ENCODE measurements at regions not wholly inside any gene's neighbourhood (a gene's known extent, or its start where the extent isn't known, plus 50 kb on each side); places are given as distances from the start of the nearest gene placed in this dataset.

- no peak overlapping the region for H2BK12ac ChIP-seq (ENCODE audit: low read length)
- no peak overlapping the region for H3K4ac ChIP-seq (ENCODE audit: low read depth, low read length)
- H4K12ac ChIP-seq (ENCODE audit: low read depth, low read length): no peak overlapping the region
- H2BK5ac ChIP-seq (ENCODE audit: low read depth, low read length, poor library complexity): no peak overlapping the region
- H3K79me1 ChIP-seq (ENCODE audit: low read length): no peaks in the 10 kb centered on the region
- no peaks in the 10 kb centered on the region for H3K36me3 ChIP-seq (ENCODE audit: control insufficient read depth in 1 of 2, insufficient read depth in 2 of 2, low read length in 2 of 2)
- H3K79me2 ChIP-seq (ENCODE audit: control insufficient read depth, insufficient read depth, low read length, poor library complexity): no peaks in the 10 kb centered on the region
- H3K18ac ChIP-seq (ENCODE audit: low read length): no peak overlapping the region
- no peak overlapping the region for H2BK120ac ChIP-seq (ENCODE audit: insufficient read depth, low read length, poor library complexity)
- H3K27ac ChIP-seq (ENCODE audit: low read depth, low read length): no peak overlapping the region
- H3K9me3 ChIP-seq (ENCODE audit: insufficient read depth, low read depth, low read length): no peaks in the 10 kb centered on the region
- no peak overlapping the region for H4K8ac ChIP-seq (ENCODE audit: low read depth, low read length)
- no peaks in the 10 kb centered on the region for H3K4me1 ChIP-seq (ENCODE audit: control insufficient read depth in 1 of 2, insufficient read depth in 2 of 2, low read length in 2 of 2)
- peak in 1 of 2 donors; percentile 2 for DNase-seq
- H4K91ac ChIP-seq (ENCODE audit: low read depth, low read length): no peak overlapping the region
- H3K4me3 ChIP-seq (ENCODE audit: low read depth, low read length): no peak overlapping the region
- no peak overlapping the region for H2AFZ ChIP-seq (ENCODE audit: insufficient read depth, low read length, poor library complexity)
- H3K9ac ChIP-seq (ENCODE audit: low read length): no peak overlapping the region
- H3K27me3 ChIP-seq (ENCODE audit: insufficient read depth, low read length): no peaks in the 10 kb centered on the region
- H3K14ac ChIP-seq (ENCODE audit: low read length): no peak overlapping the region
- H3K4me2 ChIP-seq (ENCODE audit: low read length): no peak overlapping the region
- no peak overlapping the region for H2AK5ac ChIP-seq (ENCODE audit: low read length)
- H3K23ac ChIP-seq (ENCODE audit: low read length): no peak overlapping the region
Measured at GRCh38 chrX:63855896-63856295, 70.9 kb upstream of the ARHGEF9 start.

GRCh38 chrX:63835361-63835760 is 50.3 kb upstream of the ARHGEF9 start:
- no peak overlapping the region for H4K8ac ChIP-seq (ENCODE audit: low read depth, low read length)
- no peak overlapping the region for H2BK5ac ChIP-seq (ENCODE audit: low read depth, low read length, poor library complexity)
- H2BK12ac ChIP-seq (ENCODE audit: low read length): no peak overlapping the region
- no peaks in the 10 kb centered on the region for H3K4me1 ChIP-seq (ENCODE audit: control insufficient read depth in 1 of 2, insufficient read depth in 2 of 2, low read length in 2 of 2)
- no peak overlapping the region for H3K9ac ChIP-seq (ENCODE audit: low read length)
- no peak overlapping the region for H3K4ac ChIP-seq (ENCODE audit: low read depth, low read length)
- H2AFZ ChIP-seq (ENCODE audit: insufficient read depth, low read length, poor library complexity): no peak overlapping the region
- no peaks in the 10 kb centered on the region for H3K27me3 ChIP-seq (ENCODE audit: insufficient read depth, low read length)
- H4K91ac ChIP-seq (ENCODE audit: low read depth, low read length): no peak overlapping the region
- DNase-seq: no peak
- no peaks in the 10 kb centered on the region for H3K36me3 ChIP-seq (ENCODE audit: control insufficient read depth in 1 of 2, insufficient read depth in 2 of 2, low read length in 2 of 2)
- H2BK120ac ChIP-seq (ENCODE audit: insufficient read depth, low read length, poor library complexity): no peak overlapping the region
- no peak overlapping the region for H3K4me3 ChIP-seq (ENCODE audit: low read depth, low read length)
- H3K9me3 ChIP-seq (ENCODE audit: insufficient read depth, low read depth, low read length): no peaks in the 10 kb centered on the region
- no CpG with 5 or more reads among the region's 4 CpGs for WGBS (ENCODE audit: extremely low coverage, insufficient coverage, insufficient read length)
- H3K79me2 ChIP-seq (ENCODE audit: control insufficient read depth, insufficient read depth, low read length, poor library complexity): no peaks in the 10 kb centered on the region
- H2AK5ac ChIP-seq (ENCODE audit: low read length): no peak overlapping the region
- H3K4me2 ChIP-seq (ENCODE audit: low read length): no peak overlapping the region
- H4K12ac ChIP-seq (ENCODE audit: low read depth, low read length): no peak overlapping the region
- no peak overlapping the region for H3K27ac ChIP-seq (ENCODE audit: low read depth, low read length)
- no peak overlapping the region for H3K14ac ChIP-seq (ENCODE audit: low read length)
- no peak overlapping the region for H3K23ac ChIP-seq (ENCODE audit: low read length)
- no peak overlapping the region for H3K18ac ChIP-seq (ENCODE audit: low read length)
- no peaks in the 10 kb centered on the region for H3K79me1 ChIP-seq (ENCODE audit: low read length)
